NB4 (cell line): ENCODE measurements at regions not wholly inside any gene's neighbourhood (a gene's known extent, or its start where the extent isn't known, plus 50 kb on each side); places are given as distances from the start of the nearest gene placed in this dataset.

Experiments
- MYC ChIP-seq: IDR thresholded peaks from 2 replicates; pipeline ENCODE4 v1.6.1; 2011; ENCODE audit warnings: low read depth, low read length
- POLR2A ChIP-seq: IDR thresholded peaks from 2 replicates; pipeline ENCODE4 v1.6.1; 2011; ENCODE audit warnings: mild to moderate bottlenecking; ENCODE audit not compliant: insufficient read length; ENCODE audit errors: extremely low read depth
- TF ChIP-seq, protein P1 (sequence below): IDR thresholded peaks from one replicate; pipeline ENCODE4 v1.5.1; 2012; ENCODE audit warnings: low read depth, low read length
- TF ChIP-seq, protein P2 (sequence below): IDR thresholded peaks from 2 replicates; pipeline ENCODE4 v1.6.1; 2011; ENCODE audit warnings: low read depth, low read length

DNA sequence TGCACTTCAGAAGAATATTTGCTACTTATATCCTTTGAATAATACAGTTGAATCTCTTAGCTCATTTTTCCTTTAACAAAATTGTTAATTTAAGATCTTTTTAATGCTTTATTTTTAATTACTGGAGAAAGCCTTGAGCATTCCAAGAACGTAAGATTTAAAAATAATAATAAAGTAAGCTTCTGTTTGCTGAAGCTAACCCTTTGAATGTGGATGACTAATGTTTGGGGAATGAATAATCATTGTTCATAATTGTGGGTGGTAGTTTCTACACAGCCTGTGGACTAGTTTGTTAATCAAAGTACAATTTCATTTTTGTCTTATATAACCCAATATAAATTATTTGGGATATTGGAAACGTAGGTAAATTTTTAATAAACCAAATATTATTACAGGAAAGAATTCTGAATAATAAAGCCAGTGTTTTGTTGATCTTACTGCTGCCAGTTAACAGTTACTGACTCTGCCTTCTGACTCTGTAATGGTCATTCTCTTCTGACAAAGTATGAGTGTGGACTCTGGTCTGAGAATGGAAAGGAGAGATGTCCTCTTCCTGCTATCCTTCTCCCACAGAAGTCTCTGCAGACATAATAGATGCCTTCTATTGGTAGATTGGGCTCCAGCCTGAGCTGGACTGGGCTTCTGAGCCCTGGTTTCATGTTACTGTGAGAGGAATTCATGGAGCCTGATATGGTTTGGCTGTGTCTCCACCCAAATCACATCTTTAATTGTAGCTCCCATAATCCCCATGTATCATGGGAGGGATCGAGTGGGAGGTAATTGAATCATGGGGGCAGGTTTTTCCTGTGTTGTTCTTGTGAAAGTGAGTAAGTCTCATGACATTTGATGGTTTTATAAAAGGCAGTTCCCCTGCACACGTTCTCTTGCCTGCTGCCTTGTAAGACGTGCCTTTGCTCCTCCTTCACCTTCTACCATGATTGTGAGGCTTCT lies 292.7 kb upstream of the SLC39A10 start:
- TF ChIP-seq, protein P1, sequence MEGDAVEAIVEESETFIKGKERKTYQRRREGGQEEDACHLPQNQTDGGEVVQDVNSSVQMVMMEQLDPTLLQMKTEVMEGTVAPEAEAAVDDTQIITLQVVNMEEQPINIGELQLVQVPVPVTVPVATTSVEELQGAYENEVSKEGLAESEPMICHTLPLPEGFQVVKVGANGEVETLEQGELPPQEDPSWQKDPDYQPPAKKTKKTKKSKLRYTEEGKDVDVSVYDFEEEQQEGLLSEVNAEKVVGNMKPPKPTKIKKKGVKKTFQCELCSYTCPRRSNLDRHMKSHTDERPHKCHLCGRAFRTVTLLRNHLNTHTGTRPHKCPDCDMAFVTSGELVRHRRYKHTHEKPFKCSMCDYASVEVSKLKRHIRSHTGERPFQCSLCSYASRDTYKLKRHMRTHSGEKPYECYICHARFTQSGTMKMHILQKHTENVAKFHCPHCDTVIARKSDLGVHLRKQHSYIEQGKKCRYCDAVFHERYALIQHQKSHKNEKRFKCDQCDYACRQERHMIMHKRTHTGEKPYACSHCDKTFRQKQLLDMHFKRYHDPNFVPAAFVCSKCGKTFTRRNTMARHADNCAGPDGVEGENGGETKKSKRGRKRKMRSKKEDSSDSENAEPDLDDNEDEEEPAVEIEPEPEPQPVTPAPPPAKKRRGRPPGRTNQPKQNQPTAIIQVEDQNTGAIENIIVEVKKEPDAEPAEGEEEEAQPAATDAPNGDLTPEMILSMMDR: no peak
- TF ChIP-seq, protein P2, sequence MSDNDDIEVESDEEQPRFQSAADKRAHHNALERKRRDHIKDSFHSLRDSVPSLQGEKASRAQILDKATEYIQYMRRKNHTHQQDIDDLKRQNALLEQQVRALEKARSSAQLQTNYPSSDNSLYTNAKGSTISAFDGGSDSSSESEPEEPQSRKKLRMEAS: no peak
- TF ChIP-seq MYC (no peak), POLR2A (no peak)
